Duodenal mucosa (tissue), 2 donors: ENCODE measurements at regions not wholly inside any gene's neighbourhood (a gene's known extent, or its start where the extent isn't known, plus 50 kb on each side); places are given as distances from the start of the nearest gene placed in this dataset.
A peak's percentile ranks its signal among the peaks of the same experiment; 100 is the strongest.
"Not testable (repeated sequence)": the region's sequence is repeated elsewhere in the genome, so short reads cannot be mapped to it uniquely, and the experiment has no call there.

ENCODE experiments used
- H3K27ac ChIP-seq: one replicate; pipeline ENCODE4 v1.7.0; 2013; ENCODE audit warnings: low read depth, low read length
- H3K27me3 ChIP-seq, 2 donors: one replicate each; pipeline ENCODE4 v1.7.0; 2013; ENCODE audit warnings: low read length in 2 of 2, control low read depth in 1 of 2; ENCODE audit not compliant: insufficient read depth in 2 of 2, control insufficient read depth in 1 of 2
- H3K36me3 ChIP-seq, 2 donors: one replicate each; pipeline ENCODE4 v1.7.0; 2013; ENCODE audit warnings: low read length in 2 of 2, control low read depth in 1 of 2; ENCODE audit not compliant: insufficient read depth in 2 of 2, control insufficient read depth in 1 of 2
- H3K4me1 ChIP-seq, 2 donors: one replicate each; pipeline ENCODE4 v1.7.0; 2013; ENCODE audit warnings: low read length in 2 of 2, control low read depth in 1 of 2; ENCODE audit not compliant: insufficient read depth in 2 of 2, control insufficient read depth in 1 of 2
- H3K4me3 ChIP-seq, 2 donors: one replicate each; pipeline ENCODE4 v1.7.0; 2013; ENCODE audit warnings: low read length in 2 of 2, low read depth in 1 of 2
- H3K9ac ChIP-seq, 2 donors: one replicate each; pipeline ENCODE4 v1.7.0; 2013; ENCODE audit warnings: low read length in 2 of 2, low read depth in 1 of 2
- H3K9me3 ChIP-seq, 2 donors: one replicate each; pipeline ENCODE4 v1.7.0; 2013; ENCODE audit warnings: low read length in 2 of 2, control low read depth in 1 of 2; ENCODE audit not compliant: control insufficient read depth in 1 of 2

DNA sequence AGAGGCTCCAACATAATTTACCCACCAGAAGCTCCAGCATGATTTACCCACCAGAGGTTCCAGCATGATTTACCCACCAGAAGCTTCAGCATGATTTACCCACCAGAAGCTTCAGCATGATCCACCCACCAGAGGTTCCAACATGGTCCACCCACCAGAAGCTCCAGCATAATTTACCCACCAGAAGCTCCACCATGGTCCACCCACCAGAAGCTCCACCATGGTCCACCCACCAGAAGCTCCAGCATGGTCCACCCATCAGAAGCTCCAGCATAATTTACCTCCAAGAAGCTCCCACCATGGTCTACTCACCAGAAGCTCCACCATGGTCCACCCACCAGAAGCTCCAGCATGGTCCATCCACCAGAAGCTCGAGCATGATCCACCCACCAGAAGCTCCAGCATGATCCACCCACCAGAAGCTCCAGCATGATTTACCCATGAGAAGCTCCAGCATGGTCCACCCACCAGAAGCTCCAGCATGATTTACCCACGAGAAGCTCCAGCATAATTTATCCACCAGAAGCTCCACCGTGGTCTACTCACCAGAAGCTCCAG lies 137.0 kb upstream of the TPTE start:
- not testable (repeated sequence) for H3K27me3 ChIP-seq, H3K36me3 ChIP-seq, H3K9ac ChIP-seq, H3K4me1 ChIP-seq, H3K4me3 ChIP-seq, H3K27ac ChIP-seq
- H3K9me3 ChIP-seq: peaks cover 55 to 56% of the 10 kb centered on the region in 2 donors

- H3K4me1 ChIP-seq, H3K27me3 ChIP-seq, H3K9ac ChIP-seq, H3K36me3 ChIP-seq, H3K27ac ChIP-seq: not testable (repeated sequence)
- peak overlapping the region in 1 of 2 donors; percentile 30 for H3K4me3 ChIP-seq
- peaks cover 53 to 57% of the 10 kb centered on the region in 2 donors for H3K9me3 ChIP-seq
These were observed 136.2 kb upstream of the TPTE start for GRCh38 chr21:10385202-10385601.

GRCh38 chr21:10385898-10386527 lies 135.4 kb upstream of the TPTE start:
- peak overlapping the region in 1 of 2 donors; percentile 8 for H3K4me3 ChIP-seq

DNA sequence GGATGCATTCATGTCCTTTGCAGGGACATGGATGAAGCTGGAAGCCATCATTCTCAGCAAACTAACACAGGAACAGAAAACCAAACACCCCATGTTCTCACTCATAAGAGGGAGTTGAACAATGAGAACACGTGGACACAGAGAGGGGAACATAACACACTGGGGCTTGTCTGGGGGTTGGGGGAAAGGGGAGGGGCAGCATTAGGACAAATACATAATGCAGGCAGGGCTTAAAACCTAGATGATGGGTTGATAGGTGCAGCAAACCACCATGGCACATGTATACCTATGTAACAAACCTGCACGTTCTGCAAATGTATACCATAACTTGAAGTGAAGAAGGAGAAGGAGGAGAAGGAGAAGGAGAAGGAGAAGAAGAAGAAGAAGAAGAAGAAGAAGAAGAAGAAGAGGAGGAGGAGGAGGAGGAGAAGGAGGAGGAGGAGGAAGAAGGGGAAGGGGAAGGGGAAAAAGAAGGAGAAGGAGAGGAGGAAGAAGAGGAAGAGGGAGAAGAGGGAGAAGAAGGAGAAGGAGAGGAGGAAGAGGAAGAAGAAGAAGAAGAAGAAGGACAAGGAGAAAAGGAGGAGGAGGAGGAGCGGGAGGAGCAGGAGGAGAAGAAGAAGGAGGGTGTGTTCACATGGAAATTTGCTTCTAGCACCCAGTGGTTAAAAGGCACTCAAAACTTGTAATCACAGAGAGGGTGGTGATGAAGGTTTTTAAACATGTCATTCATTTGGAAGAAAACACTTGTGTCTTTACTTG lies 133.5 kb upstream of the TPTE start:
- not testable (repeated sequence) for H3K4me1 ChIP-seq, H3K4me3 ChIP-seq, H3K27me3 ChIP-seq, H3K9ac ChIP-seq, H3K36me3 ChIP-seq, H3K27ac ChIP-seq
- H3K9me3 ChIP-seq: peaks cover 51% of the 10 kb centered on the region in 2 donors

More at GRCh38 chr21:10385898-10386527, 135.4 kb upstream of the TPTE start:
- H3K27me3 ChIP-seq, H3K9ac ChIP-seq, H3K27ac ChIP-seq, H3K36me3 ChIP-seq, H3K4me1 ChIP-seq: not testable (repeated sequence)
- peaks cover 55 to 61% of the 10 kb centered on the region in 2 donors for H3K9me3 ChIP-seq

GRCh38 chr21:10388625-10389024 lies 132.8 kb upstream of the TPTE start:
- not testable (repeated sequence) for H3K4me3 ChIP-seq, H3K27me3 ChIP-seq, H3K36me3 ChIP-seq, H3K27ac ChIP-seq, H3K9ac ChIP-seq, H3K4me1 ChIP-seq
- peaks cover 48 to 50% of the 10 kb centered on the region in 2 donors for H3K9me3 ChIP-seq

DNA sequence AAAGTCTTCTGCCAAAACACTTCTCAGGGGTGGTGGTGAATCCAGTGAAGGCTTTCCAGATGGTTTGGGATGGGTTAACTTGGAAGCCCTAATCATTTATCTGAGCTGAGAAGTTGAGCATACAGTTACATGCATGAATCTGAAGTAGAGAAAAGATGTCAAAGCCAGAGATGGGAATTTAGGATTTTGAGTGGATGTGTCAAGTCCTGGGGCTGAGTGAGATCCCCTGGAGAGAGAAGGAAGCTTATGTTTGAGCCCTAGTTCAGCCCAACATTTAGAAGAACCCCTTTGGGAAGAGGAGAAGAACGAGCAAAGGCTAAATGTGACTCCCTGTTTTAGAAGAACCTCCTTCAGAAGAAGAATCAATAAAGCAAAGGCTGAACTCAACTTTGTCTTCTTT lies 129.1 kb upstream of the TPTE start:
- H3K9ac ChIP-seq, H3K27me3 ChIP-seq, H3K4me1 ChIP-seq, H3K27ac ChIP-seq, H3K36me3 ChIP-seq, H3K4me3 ChIP-seq: not testable (repeated sequence)
- H3K9me3 ChIP-seq: peaks cover 30% of the 10 kb centered on the region in 2 donors

DNA sequence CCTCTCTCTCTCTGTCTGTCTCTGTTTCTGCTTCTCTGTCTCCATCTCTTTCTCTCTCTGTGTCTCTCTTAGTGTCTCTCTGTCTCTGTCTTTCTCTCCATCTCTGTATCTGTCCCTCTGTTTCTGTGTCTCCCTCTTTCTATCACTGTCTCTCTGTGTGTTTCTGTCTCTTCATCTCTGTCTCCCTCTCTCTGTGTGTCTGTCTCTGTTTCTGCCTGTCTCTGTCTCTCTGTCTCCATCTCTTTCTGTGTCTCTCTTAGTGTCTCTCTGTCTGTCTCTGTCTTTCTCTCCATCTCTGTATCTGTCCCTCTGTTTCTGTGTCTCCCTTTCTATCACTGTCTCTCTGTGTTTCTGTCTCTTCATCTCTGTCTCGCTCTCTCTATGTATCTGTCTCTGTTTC lies 125.4 kb upstream of the TPTE start:
- H3K4me1 ChIP-seq, H3K27ac ChIP-seq, H3K36me3 ChIP-seq, H3K27me3 ChIP-seq, H3K9ac ChIP-seq, H3K4me3 ChIP-seq: not testable (repeated sequence)
- H3K9me3 ChIP-seq: peaks cover 10 to 24% of the 10 kb centered on the region in 2 donors

GRCh38 chr21:10397495-10397915 lies 123.9 kb upstream of the TPTE start:
- not testable (repeated sequence) for H3K4me3 ChIP-seq, H3K27ac ChIP-seq, H3K36me3 ChIP-seq, H3K27me3 ChIP-seq, H3K9ac ChIP-seq, H3K4me1 ChIP-seq
- H3K9me3 ChIP-seq: peaks cover 23 to 36% of the 10 kb centered on the region in 2 donors

DNA sequence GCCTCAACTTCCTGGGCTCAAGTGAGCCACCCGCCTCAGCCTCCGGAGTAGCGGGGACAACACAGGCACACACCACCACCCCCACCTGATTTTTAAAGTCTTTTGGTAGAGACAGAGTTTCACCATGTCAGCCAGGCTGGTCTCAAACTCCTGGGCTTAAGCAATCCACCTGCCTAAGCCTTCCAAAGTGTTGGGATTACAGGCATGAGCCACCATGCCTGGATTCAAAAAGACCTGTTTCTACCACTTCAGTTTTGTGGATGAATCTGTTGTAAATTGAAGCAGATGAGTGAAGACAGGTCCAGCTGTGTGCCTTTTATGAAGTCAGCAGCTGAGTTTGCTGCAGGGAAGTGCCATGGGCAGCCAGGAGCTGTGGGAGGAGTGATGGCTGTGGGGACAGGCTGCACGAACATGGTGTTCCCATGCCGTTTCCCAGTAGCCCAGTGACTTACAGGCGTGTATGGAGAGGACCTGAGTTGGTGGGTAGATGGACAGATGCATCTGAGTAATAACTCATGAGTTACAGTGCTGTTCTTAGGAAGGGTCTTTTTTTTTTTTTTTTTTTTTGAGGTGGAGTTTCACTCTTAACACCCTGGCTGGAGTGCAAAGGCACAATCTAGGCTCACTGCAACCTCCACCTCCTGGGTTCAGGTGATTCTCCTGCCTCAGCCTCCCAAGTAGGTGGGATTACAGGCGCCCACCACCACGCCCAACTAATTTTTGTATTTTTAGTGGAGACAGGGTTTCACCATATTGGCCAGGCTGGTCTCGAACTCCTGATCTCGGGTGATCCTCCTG lies 122.5 kb upstream of the TPTE start:
- not testable (repeated sequence) for H3K9ac ChIP-seq, H3K36me3 ChIP-seq, H3K4me1 ChIP-seq, H3K4me3 ChIP-seq, H3K27me3 ChIP-seq, H3K27ac ChIP-seq
- peaks cover 31 to 43% of the 10 kb centered on the region in 2 donors for H3K9me3 ChIP-seq
